HepG2 (cell line): ENCODE measurements at regions not wholly inside any gene's neighbourhood (a gene's known extent, or its start where the extent isn't known, plus 50 kb on each side); places are given as distances from the start of the nearest gene placed in this dataset.

Experiments used
- ATAC-seq: fragments of 200-7000 bp; cut with Tn5 transposase; 3 replicates; pipeline ENCODE4 v1.9.1; 2020; ENCODE audit warnings: mild to moderate bottlenecking, moderate library complexity
- BruUV-seq: library from RNA; stranded (reverse); fragments of 400-500 nt; replicated peaks from 2 replicates; lab custom pipeline; 2021; lab: Mats Ljungman, UMichigan
- CTCF ChIA-PET: fragments of 300-600 bp; formaldehyde crosslinking; extraction: SDS; loops from one replicate; lab custom pipeline; 2021; ENCODE audit warnings: low total read pairs, inconsistent platforms, low intra/inter-chr PET ratio; lab: Yijun Ruan, JAX
- POLR2A ChIA-PET: fragments of 350-600 bp; sonication (Branson Sonifier 250); formaldehyde crosslinking; loops from one replicate; lab custom pipeline; 2020; ENCODE audit warnings: antibody characterized with exemption, inconsistent platforms; lab: Yijun Ruan, JAX
- DNase-seq: peaks from one replicate; pipeline ENCODE4 v3.0.0-alpha.2; 2015; ENCODE audit warnings: low spot score
- FAIRE-seq: peaks from 3 replicates; lab custom pipeline; 2011; peaks lifted over from hg19 to GRCh38; lab: Jason Lieb, UNC
- H2AFZ ChIP-seq: one replicate; pipeline ENCODE4 v1.6.1; 2011; ENCODE audit warnings: low read length, inconsistent platforms
- H3K27ac ChIP-seq: fragments of 300-600 bp; 3 replicates; pipeline ENCODE4 v1.8.0; 2011; ENCODE audit warnings: mixed run types, mild to moderate bottlenecking, mixed read lengths, low read length, inconsistent platforms; ENCODE audit not compliant: insufficient read depth; ENCODE audit errors: extremely low read length
- H3K27me3 ChIP-seq, 2 experiments: fragments of 200-600 bp in 1 of 2; 2 replicates in 1 of 2; 3 replicates in 1 of 2; pipeline versions ENCODE4 v1.6.0 to v1.8.0; 2011; ENCODE audit warnings: low read length in 2 of 2, mild to moderate bottlenecking in 2 of 2, moderate library complexity in 2 of 2, inconsistent platforms in 1 of 2; ENCODE audit not compliant: insufficient read depth in 2 of 2, control insufficient read depth in 1 of 2
- H3K36me3 ChIP-seq, 2 experiments: fragments of 200-600 bp in 1 of 2; replicated peaks in 1 of 2; 2 replicates in 1 of 2; 3 replicates in 1 of 2; pipeline versions ENCODE4 v1.5.1 to v1.8.0; 2011; ENCODE audit warnings: low read length in 2 of 2, inconsistent platforms in 1 of 2; ENCODE audit not compliant: insufficient read depth in 2 of 2, control insufficient read depth in 1 of 2
- H3K4me1 ChIP-seq: 2 replicates; pipeline ENCODE4 v1.5.1; 2012; ENCODE audit warnings: low read length, inconsistent platforms; ENCODE audit not compliant: insufficient read depth
- H3K4me2 ChIP-seq: 2 replicates; pipeline ENCODE4 v1.6.0; 2011; ENCODE audit warnings: low read depth, low read length, inconsistent platforms
- H3K4me3 ChIP-seq, 3 experiments: fragments of 200-600 bp in 1 of 3; sonication (generic), shearing (Covaris generic) in 1 of 3; replicated peaks in 1 of 3; 2 replicates each; pipeline ENCODE4 v1.5.1; 2011 to 2016; ENCODE audit warnings: low read length in 3 of 3, inconsistent platforms in 2 of 3, low read depth in 2 of 3, mild to moderate bottlenecking in 2 of 3, control low read depth in 1 of 3, mixed read lengths in 1 of 3; ENCODE audit not compliant: insufficient read depth in 1 of 3
- H3K79me2 ChIP-seq: one replicate; pipeline ENCODE4 v1.6.1; 2011; ENCODE audit warnings: low read length, inconsistent platforms; ENCODE audit not compliant: insufficient read depth
- H3K9ac ChIP-seq: 2 replicates; pipeline ENCODE4 v1.6.0; 2011; ENCODE audit warnings: mild to moderate bottlenecking, low read depth, low read length, inconsistent platforms; ENCODE audit not compliant: insufficient read depth
- H3K9me3 ChIP-seq: 2 replicates; pipeline ENCODE4 v1.5.1; 2012; ENCODE audit warnings: mild to moderate bottlenecking, low read length
- H4K20me1 ChIP-seq: 2 replicates; pipeline ENCODE4 v1.6.0; 2011; ENCODE audit warnings: inconsistent platforms, mild to moderate bottlenecking, low read length, moderate library complexity; ENCODE audit not compliant: insufficient read depth
- BORCS8-MEF2B ChIP-seq: sonication (generic); formaldehyde crosslinking; IDR thresholded peaks from 2 replicates; pipeline ENCODE4 v1.8.0; 2022; ENCODE audit warnings: mild to moderate bottlenecking, missing genetic modification reagents
- FOXA1 ChIP-seq, 2 experiments: fragments of 450-650 bp in 1 of 2; sonication (generic) in 1 of 2; formaldehyde crosslinking in 1 of 2; IDR thresholded peaks; 2 replicates each; pipeline versions ENCODE4 v1.4.0 to v1.6.1; 2016 to 2020; ENCODE audit warnings: missing genetic modification reagents in 1 of 2
- FOXM1 ChIP-seq: sonication (generic); formaldehyde crosslinking; IDR thresholded peaks from 2 replicates; pipeline ENCODE4 v1.5.0; 2020; ENCODE audit warnings: missing genetic modification reagents
- GATAD1 ChIP-seq: IDR thresholded peaks from 2 replicates; pipeline ENCODE4 v1.6.1; 2016; ENCODE audit warnings: missing genetic modification reagents, missing compliant biosample characterization
- SRSF9 ChIP-seq: fragments of 200-400 bp; formaldehyde crosslinking; IDR thresholded peaks from 2 replicates; pipeline ENCODE4 v1.6.1; 2018; ENCODE audit warnings: borderline replicate concordance, mild to moderate bottlenecking, low read depth, low read length; ENCODE audit not compliant: insufficient read depth, poor library complexity, severe bottlenecking
- TGIF2 ChIP-seq: IDR thresholded peaks from 2 replicates; pipeline ENCODE4 v1.6.1; 2016; ENCODE audit warnings: control low read depth, missing compliant biosample characterization
- ZNF33B ChIP-seq: sonication (generic); formaldehyde crosslinking; IDR thresholded peaks from 2 replicates; pipeline ENCODE4 v1.5.1; 2020; ENCODE audit warnings: mild to moderate bottlenecking, missing genetic modification reagents
- WGBS: methylation state at CpG from one replicate; pipeline ENCODE4 v1.1.6; 2017; ENCODE audit warnings: low lambda C conversion rate; 5-methylcytosine and 5-hydroxymethylcytosine counted together
- in situ Hi-C: cut with HindIII; loops from 2 replicates; pipeline ENCODE4 v1.10.0; 2017; ENCODE audit warnings: low pct_unique_long_range_greater_than_20kb; ENCODE audit not compliant: extremely low pct_ligation_motif_present
- intact Hi-C: fragments of 100-400 bp; cut with micrococcal nuclease; formaldehyde crosslinking; loops from one replicate; pipeline ENCODE4 v1.10.0; 2022; ENCODE audit not compliant: unreplicated experiment
- TF ChIP-seq, protein P1 (sequence below): sonication (generic); formaldehyde crosslinking; IDR thresholded peaks from 2 replicates; pipeline ENCODE4 v1.5.0; 2020; ENCODE audit warnings: mild to moderate bottlenecking, missing genetic modification reagents, moderate library complexity
- TF ChIP-seq, protein P2 (sequence below): sonication (generic); formaldehyde crosslinking; IDR thresholded peaks from 2 replicates; pipeline ENCODE4 v1.4.0; 2020; ENCODE audit warnings: mild to moderate bottlenecking, missing genetic modification reagents
- TF ChIP-seq, protein P3 (sequence below): sonication (generic); formaldehyde crosslinking; IDR thresholded peaks from 2 replicates; pipeline ENCODE4 v1.4.0; 2020; ENCODE audit warnings: missing genetic modification reagents, mild to moderate bottlenecking, borderline replicate concordance

DNA sequence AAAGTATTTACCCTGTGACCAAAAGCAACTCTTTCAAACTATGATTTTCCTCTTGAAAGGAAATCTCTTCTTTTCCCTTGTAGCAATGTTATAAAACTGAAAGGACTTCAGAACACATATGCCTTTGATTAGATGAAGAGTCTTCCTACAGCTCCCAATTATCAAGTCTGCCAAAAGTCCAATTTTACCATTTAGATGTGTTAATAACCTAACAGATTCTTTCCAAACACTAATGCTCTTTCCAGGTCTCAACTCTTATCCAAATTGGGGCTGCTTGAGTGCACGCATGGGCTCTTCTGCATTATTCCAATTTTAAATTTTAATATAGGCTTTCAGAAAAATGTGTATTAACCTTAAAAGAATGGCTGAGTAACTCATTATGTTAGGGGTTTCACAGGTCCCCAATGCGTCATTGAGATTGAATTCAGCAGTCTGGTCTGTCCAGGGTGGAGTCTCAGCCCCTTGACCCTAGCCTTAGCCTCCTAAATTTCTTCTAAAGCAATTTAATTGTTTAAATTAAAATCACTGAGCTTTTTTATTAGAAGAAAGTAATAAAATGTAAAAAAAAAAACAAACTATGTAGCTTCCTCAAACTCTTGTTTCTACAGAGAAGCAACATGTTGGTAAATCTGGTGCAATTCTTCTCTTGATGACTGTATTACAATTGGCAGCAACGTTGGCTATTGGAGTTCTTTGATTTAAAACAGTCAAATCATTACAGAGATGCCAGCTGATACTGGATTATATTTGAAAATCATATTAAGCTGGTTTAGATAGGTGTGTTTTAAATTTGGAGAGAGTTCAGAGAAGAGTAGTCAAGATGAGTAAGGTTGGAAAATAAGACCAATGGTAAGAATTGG lies 170.4 kb downstream of the DKK1 start (continued):
- TF ChIP-seq, protein P1, sequence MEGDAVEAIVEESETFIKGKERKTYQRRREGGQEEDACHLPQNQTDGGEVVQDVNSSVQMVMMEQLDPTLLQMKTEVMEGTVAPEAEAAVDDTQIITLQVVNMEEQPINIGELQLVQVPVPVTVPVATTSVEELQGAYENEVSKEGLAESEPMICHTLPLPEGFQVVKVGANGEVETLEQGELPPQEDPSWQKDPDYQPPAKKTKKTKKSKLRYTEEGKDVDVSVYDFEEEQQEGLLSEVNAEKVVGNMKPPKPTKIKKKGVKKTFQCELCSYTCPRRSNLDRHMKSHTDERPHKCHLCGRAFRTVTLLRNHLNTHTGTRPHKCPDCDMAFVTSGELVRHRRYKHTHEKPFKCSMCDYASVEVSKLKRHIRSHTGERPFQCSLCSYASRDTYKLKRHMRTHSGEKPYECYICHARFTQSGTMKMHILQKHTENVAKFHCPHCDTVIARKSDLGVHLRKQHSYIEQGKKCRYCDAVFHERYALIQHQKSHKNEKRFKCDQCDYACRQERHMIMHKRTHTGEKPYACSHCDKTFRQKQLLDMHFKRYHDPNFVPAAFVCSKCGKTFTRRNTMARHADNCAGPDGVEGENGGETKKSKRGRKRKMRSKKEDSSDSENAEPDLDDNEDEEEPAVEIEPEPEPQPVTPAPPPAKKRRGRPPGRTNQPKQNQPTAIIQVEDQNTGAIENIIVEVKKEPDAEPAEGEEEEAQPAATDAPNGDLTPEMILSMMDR (CRISPR knock-in tag) = no peak

DNA sequence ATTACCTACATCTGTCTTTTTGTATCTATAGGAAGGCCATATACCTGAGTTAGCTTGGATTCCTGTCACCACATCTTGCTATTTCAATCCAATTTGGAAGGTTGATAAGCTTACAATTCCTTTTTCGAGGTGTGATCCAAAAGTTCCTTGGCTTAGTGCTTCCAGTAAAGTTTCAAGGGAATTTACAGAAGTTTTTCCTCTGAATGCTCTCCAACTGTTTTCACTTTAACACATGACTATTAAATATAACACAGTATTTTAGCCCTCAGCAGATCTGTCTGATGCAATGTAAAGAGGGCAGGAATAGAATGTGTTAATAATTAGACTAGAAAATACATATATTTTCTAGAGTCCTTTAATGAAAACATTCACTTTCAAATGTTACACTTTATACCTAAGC lies 171.4 kb downstream of the DKK1 start:
- CTCF ChIA-PET = no interaction called here
- no peak overlapping the region for H2AFZ ChIP-seq
- no peaks in the 10 kb centered on the region for H3K27me3 ChIP-seq
- FAIRE-seq (no peak), DNase-seq (no peak), ATAC-seq (no peak)
- POLR2A ChIA-PET = no interaction called here
- H3K9me3 ChIP-seq = no peaks in the 10 kb centered on the region
- H3K4me2 ChIP-seq = no peak overlapping the region
- H3K9ac ChIP-seq = no peak overlapping the region
- H3K27ac ChIP-seq = no peak overlapping the region
- H3K36me3 ChIP-seq = no peaks in the 10 kb centered on the region
- intact Hi-C loops (loop anchor here (5.0 kb wide), 2 partner anchors 82 to 108 kb away; no protein-coding TSS in a partner anchor), in situ Hi-C loops (loop anchor here (5.0 kb wide), 1 partner anchor 173 kb away; the partner anchor contains the start of gene DKK1)
- BruUV-seq = no TSS peak
- H4K20me1 ChIP-seq = no peaks in the 10 kb centered on the region
- 42% methylated on average over 1 of the region's 1 CpG for WGBS
- H3K4me3 ChIP-seq = no peak overlapping the region
- TF ChIP-seq, protein P2, sequence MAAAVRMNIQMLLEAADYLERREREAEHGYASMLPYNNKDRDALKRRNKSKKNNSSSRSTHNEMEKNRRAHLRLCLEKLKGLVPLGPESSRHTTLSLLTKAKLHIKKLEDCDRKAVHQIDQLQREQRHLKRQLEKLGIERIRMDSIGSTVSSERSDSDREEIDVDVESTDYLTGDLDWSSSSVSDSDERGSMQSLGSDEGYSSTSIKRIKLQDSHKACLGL (CRISPR knock-in tag) = no peak
- TF ChIP-seq ZNF33B (CRISPR knock-in tag) = no peak
- TF ChIP-seq, protein P3, sequence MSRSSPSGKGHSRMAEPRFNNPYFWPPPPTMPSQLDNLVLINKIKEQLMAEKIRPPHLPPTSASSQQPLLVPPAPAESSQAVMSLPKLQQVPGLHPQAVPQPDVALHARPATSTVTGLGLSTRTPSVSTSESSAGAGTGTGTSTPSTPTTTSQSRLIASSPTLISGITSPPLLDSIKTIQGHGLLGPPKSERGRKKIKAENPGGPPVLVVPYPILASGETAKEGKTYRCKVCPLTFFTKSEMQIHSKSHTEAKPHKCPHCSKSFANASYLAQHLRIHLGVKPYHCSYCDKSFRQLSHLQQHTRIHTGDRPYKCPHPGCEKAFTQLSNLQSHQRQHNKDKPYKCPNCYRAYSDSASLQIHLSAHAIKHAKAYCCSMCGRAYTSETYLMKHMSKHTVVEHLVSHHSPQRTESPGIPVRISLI (CRISPR knock-in tag) = no peak
- TF ChIP-seq BORCS8-MEF2B (CRISPR knock-in tag) = no peak
- TF ChIP-seq SRSF9 = no peak
- no peak for TF ChIP-seq FOXA1 (IDR thresholded peaks at IDR 0.05)
- no peak for TF ChIP-seq FOXA1 (CRISPR knock-in tag; IDR thresholded peaks at IDR 0.05)
- TF ChIP-seq TGIF2 (CRISPR knock-in tag) = no peak
- no peak for TF ChIP-seq GATAD1 (CRISPR knock-in tag)
- no peak for TF ChIP-seq FOXM1 (CRISPR knock-in tag)
- H3K4me1 ChIP-seq = no peaks in the 10 kb centered on the region
- H3K79me2 ChIP-seq = no peaks in the 10 kb centered on the region
